Liver (tissue), 3 donors: ENCODE measurements at regions not wholly inside any gene's neighbourhood (a gene's known extent, or its start where the extent isn't known, plus 50 kb on each side); places are given as distances from the start of the nearest gene placed in this dataset.

Experiments
- EGR1 ChIP-seq, 2 donors: IDR thresholded peaks; 2 replicates each; pipeline ENCODE4 v1.6.1; 2016 to 2018; ENCODE audit warnings: antibody characterized with exemption in 2 of 2, low read depth in 2 of 2
- FOXA1 ChIP-seq: IDR thresholded peaks from 2 replicates; pipeline ENCODE4 v1.6.1; 2016; ENCODE audit warnings: antibody characterized with exemption
- GABPA ChIP-seq, 2 donors: IDR thresholded peaks in 1 of 2; conservative IDR thresholded peaks in 1 of 2; 2 replicates each; pipeline ENCODE4 v1.6.1; 2016; ENCODE audit warnings: antibody characterized with exemption in 2 of 2, mild to moderate bottlenecking in 1 of 2, moderate library complexity in 1 of 2
- HNF4G ChIP-seq: IDR thresholded peaks from 2 replicates; pipeline ENCODE4 v1.6.1; 2016; ENCODE audit warnings: antibody characterized with exemption
- JUND ChIP-seq, 2 donors: IDR thresholded peaks; 2 replicates each; pipeline ENCODE4 v1.6.1; 2016; ENCODE audit warnings: antibody characterized with exemption in 2 of 2
- RAD21 ChIP-seq, 2 donors: IDR thresholded peaks; 2 replicates each; pipeline ENCODE4 v1.6.1; 2016; ENCODE audit warnings: antibody characterized with exemption in 2 of 2, mild to moderate bottlenecking in 2 of 2
- SP1 ChIP-seq: IDR thresholded peaks from 2 replicates; pipeline ENCODE4 v1.6.1; 2018; ENCODE audit warnings: antibody characterized with exemption, mild to moderate bottlenecking
- TAF1 ChIP-seq: conservative IDR thresholded peaks from 2 replicates; pipeline ENCODE4 v1.6.1; 2016; ENCODE audit warnings: antibody characterized with exemption, mild to moderate bottlenecking
- YY1 ChIP-seq: IDR thresholded peaks from 2 replicates; pipeline ENCODE4 v1.6.1; 2016; ENCODE audit warnings: antibody characterized with exemption, mild to moderate bottlenecking
- TF ChIP-seq, protein P1 (sequence below): IDR thresholded peaks from 2 replicates; pipeline ENCODE4 v1.6.1; 2016; ENCODE audit warnings: antibody characterized with exemption, mild to moderate bottlenecking
- TF ChIP-seq, protein P2 (sequence below): fragments of 150-350 bp; IDR thresholded peaks from 2 replicates; pipeline ENCODE4 v1.5.1; 2017; ENCODE audit warnings: improper control_type of control experiment, low read depth, low read length; ENCODE audit not compliant: missing input control
- TF ChIP-seq, protein P3 (sequence below): IDR thresholded peaks from 2 replicates; pipeline ENCODE4 v1.6.1; 2016; ENCODE audit warnings: antibody characterized with exemption
- donor health status: healthy.
- donor health status: healthy.

DNA sequence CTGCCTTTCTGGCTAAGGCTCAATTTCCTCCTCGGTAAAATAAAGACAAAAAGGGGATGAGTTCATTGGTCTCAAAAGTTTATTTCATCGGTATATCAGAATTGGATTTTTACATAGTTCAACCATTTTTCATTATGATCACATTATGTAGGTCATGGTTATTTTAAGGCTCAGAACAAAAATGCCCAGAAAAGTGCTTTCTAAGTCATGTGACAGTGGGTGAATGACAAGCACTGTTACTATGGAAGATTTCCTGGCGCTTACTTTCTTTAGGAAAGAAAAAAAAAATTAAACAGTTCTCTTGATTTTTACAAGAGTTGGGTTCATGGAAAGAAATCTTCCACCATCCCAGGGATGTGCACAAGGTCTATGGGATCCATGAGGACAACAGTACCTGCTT is 117.9 kb upstream of the CES5A start:
- TF ChIP-seq GABPA (IDR thresholded peaks at IDR 0.05 in 1 of 2, conservative IDR thresholded peaks at IDR 0.05 in 1 of 2): no peak
- TF ChIP-seq, protein P1, sequence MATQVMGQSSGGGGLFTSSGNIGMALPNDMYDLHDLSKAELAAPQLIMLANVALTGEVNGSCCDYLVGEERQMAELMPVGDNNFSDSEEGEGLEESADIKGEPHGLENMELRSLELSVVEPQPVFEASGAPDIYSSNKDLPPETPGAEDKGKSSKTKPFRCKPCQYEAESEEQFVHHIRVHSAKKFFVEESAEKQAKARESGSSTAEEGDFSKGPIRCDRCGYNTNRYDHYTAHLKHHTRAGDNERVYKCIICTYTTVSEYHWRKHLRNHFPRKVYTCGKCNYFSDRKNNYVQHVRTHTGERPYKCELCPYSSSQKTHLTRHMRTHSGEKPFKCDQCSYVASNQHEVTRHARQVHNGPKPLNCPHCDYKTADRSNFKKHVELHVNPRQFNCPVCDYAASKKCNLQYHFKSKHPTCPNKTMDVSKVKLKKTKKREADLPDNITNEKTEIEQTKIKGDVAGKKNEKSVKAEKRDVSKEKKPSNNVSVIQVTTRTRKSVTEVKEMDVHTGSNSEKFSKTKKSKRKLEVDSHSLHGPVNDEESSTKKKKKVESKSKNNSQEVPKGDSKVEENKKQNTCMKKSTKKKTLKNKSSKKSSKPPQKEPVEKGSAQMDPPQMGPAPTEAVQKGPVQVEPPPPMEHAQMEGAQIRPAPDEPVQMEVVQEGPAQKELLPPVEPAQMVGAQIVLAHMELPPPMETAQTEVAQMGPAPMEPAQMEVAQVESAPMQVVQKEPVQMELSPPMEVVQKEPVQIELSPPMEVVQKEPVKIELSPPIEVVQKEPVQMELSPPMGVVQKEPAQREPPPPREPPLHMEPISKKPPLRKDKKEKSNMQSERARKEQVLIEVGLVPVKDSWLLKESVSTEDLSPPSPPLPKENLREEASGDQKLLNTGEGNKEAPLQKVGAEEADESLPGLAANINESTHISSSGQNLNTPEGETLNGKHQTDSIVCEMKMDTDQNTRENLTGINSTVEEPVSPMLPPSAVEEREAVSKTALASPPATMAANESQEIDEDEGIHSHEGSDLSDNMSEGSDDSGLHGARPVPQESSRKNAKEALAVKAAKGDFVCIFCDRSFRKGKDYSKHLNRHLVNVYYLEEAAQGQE: no peak
- TF ChIP-seq, protein P2, sequence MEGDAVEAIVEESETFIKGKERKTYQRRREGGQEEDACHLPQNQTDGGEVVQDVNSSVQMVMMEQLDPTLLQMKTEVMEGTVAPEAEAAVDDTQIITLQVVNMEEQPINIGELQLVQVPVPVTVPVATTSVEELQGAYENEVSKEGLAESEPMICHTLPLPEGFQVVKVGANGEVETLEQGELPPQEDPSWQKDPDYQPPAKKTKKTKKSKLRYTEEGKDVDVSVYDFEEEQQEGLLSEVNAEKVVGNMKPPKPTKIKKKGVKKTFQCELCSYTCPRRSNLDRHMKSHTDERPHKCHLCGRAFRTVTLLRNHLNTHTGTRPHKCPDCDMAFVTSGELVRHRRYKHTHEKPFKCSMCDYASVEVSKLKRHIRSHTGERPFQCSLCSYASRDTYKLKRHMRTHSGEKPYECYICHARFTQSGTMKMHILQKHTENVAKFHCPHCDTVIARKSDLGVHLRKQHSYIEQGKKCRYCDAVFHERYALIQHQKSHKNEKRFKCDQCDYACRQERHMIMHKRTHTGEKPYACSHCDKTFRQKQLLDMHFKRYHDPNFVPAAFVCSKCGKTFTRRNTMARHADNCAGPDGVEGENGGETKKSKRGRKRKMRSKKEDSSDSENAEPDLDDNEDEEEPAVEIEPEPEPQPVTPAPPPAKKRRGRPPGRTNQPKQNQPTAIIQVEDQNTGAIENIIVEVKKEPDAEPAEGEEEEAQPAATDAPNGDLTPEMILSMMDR: no peak
- TF ChIP-seq YY1: no peak
- no peak for TF ChIP-seq RAD21 (IDR thresholded peaks at IDR 0.05)
- TF ChIP-seq HNF4G: no peak
- TF ChIP-seq JUND (IDR thresholded peaks at IDR 0.05): no peak
- TF ChIP-seq TAF1: no peak
- no peak for TF ChIP-seq SP1
- TF ChIP-seq EGR1 (IDR thresholded peaks at IDR 0.05; ENCODE audit: low read depth in 2 of 2): no peak
- TF ChIP-seq, protein P3, sequence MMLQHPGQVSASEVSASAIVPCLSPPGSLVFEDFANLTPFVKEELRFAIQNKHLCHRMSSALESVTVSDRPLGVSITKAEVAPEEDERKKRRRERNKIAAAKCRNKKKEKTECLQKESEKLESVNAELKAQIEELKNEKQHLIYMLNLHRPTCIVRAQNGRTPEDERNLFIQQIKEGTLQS: no peak
- TF ChIP-seq FOXA1: no peak
